ENCODE measurements at regions not wholly inside any gene's neighbourhood (a gene's known extent, or its start where the extent isn't known, plus 50 kb on each side); places are given as distances from the start of the nearest gene placed in this dataset.

DNA sequence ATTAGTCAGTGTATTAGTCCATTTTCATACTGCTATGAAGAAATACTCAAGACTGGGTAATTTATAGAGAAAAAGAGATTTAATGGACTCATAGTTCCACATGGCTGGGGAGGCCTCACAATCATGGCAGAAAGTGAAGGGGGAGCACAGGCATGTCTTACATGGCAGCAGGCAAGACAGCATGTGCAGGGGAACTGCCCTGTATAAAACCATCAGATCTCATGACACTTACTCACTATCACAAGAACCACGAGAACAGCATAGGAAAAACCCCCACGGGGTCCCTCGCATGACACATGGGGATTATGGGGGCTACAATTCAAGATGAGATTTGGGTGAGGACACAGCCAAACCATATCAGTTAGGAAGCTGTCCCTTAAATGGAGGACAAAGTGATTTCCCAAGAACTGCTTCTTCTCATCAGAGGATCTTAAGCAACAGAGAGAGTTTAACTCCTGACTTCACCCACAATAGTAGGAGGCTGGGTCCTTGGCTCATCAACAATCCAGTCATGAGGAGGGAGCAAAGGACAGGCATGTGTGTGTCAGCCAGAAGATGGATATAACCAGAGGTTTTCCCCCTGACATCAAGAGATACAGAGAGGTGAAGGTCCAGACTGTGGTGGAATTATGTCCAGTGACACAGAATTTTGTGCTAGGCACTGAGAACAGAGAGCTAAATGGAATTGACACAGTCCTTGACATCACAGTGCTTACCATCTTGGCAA lies 203.8 kb upstream of the SH3BP4 start:
- Histone ChIP-seq H3K9me3 (ENCODE audit: control insufficient read depth, low read depth, low read length) (no peaks in the 10 kb centered on the region), H3K14ac (ENCODE audit: insufficient read depth, low read length) (no peak overlapping the region), H3K4me1 (ENCODE audit: insufficient read depth, low read length) (no peaks in the 10 kb centered on the region), H3K9ac (ENCODE audit: extremely low read depth, insufficient read length, low read length) (no peak overlapping the region), H2BK20ac (ENCODE audit: low read depth, low read length, poor library complexity, severe bottlenecking) (no peak overlapping the region), H4K8ac (replicated peaks; ENCODE audit: insufficient read length, low read depth, low read length) (no peak overlapping the region), H2AK5ac (ENCODE audit: insufficient read length, low read length) (no peak overlapping the region), H2BK5ac (ENCODE audit: insufficient read length, low read length) (no peak overlapping the region), H2AFZ (ENCODE audit: low read length) (no peak overlapping the region), H3K18ac (ENCODE audit: insufficient read length, low read depth, low read length) (no peak overlapping the region), H3K4me2 (ENCODE audit: insufficient read depth, insufficient read length, low read length) (no peak overlapping the region), H4K20me1 (ENCODE audit: control insufficient read depth, insufficient read depth, insufficient read length) (no peaks in the 10 kb centered on the region), H3K4ac (ENCODE audit: low read depth, low read length) (no peak overlapping the region), H3K56ac (ENCODE audit: insufficient read length, low read depth, low read length) (no peak overlapping the region), H3T11ph (ENCODE audit: low read length) (no peak overlapping the region), H3K27ac (ENCODE audit: insufficient read length, low read depth, low read length) (no peak overlapping the region), H3K23ac (ENCODE audit: insufficient read length, low read depth, low read length) (no peak overlapping the region), H4K91ac (ENCODE audit: insufficient read length, low read depth, low read length) (no peak overlapping the region), H3K79me1 (ENCODE audit: insufficient read depth, low read depth, low read length, poor library complexity, severe bottlenecking) (no peaks in the 10 kb centered on the region), H3K79me2 (ENCODE audit: insufficient read depth, low read length) (no peaks in the 10 kb centered on the region), H3K27me3 (ENCODE audit: insufficient read depth, low read length) (no peaks in the 10 kb centered on the region), H2BK120ac (ENCODE audit: low read depth, low read length, poor library complexity, severe bottlenecking) (no peak overlapping the region), H4K5ac (ENCODE audit: insufficient read length, low read depth, low read length) (no peak overlapping the region), H3K23me2 (ENCODE audit: insufficient read length, low read depth, low read length, poor library complexity, severe bottlenecking) (no peaks in the 10 kb centered on the region), H2BK12ac (ENCODE audit: insufficient read length, low read depth, low read length) (no peak overlapping the region), H2BK15ac (ENCODE audit: low read depth, low read length) (no peak overlapping the region)
- no peak for DNase-seq
- Mint-ChIP-seq H3K27ac (no peak overlapping the region), H3K36me3 (ENCODE audit: insufficient read depth in 1 of 3, low read depth in 3 of 3) (peaks cover 0 to 17% (median 2%) of the 10 kb centered on the region in 3 experiments; a peak in 2 of 7 replicates), H3K4me3 (no peak overlapping the region), H3K27me3 (ENCODE audit: low read depth) (peaks cover 1% of the 10 kb centered on the region; the same call in 1 of the 2 replicates), H3K4me1 (peaks cover 4 to 8% of the 10 kb centered on the region in 2 experiments), H3K9me3 (peaks cover 5 to 7% of the 10 kb centered on the region in 2 experiments; a peak in 3 of 5 replicates)
- TF ChIP-seq, protein P1, sequence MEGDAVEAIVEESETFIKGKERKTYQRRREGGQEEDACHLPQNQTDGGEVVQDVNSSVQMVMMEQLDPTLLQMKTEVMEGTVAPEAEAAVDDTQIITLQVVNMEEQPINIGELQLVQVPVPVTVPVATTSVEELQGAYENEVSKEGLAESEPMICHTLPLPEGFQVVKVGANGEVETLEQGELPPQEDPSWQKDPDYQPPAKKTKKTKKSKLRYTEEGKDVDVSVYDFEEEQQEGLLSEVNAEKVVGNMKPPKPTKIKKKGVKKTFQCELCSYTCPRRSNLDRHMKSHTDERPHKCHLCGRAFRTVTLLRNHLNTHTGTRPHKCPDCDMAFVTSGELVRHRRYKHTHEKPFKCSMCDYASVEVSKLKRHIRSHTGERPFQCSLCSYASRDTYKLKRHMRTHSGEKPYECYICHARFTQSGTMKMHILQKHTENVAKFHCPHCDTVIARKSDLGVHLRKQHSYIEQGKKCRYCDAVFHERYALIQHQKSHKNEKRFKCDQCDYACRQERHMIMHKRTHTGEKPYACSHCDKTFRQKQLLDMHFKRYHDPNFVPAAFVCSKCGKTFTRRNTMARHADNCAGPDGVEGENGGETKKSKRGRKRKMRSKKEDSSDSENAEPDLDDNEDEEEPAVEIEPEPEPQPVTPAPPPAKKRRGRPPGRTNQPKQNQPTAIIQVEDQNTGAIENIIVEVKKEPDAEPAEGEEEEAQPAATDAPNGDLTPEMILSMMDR (conservative IDR thresholded peaks at IDR 0.05): no peak
- WGBS (ENCODE audit: extremely low coverage, insufficient read length, low lambda C conversion rate): no CpG with 5 or more reads among the region's 3 CpGs
